B cell (primary cell): ENCODE measurements at regions not wholly inside any gene's neighbourhood (a gene's known extent, or its start where the extent isn't known, plus 50 kb on each side); places are given as distances from the start of the nearest gene placed in this dataset.

ENCODE experiments used
- EZH2 ChIP-seq: IDR thresholded peaks from 2 replicates; pipeline ENCODE4 v1.6.1; 2012; ENCODE audit warnings: borderline replicate concordance, low read depth, mild to moderate bottlenecking, moderate library complexity, low read length; ENCODE audit not compliant: insufficient read depth, poor library complexity, severe bottlenecking
- TF ChIP-seq, protein P1 (sequence below): fragments of 200-600 bp; IDR thresholded peaks from one replicate; pipeline ENCODE4 v1.8.0; 2022; ENCODE audit warnings: antibody characterized with exemption, mild to moderate bottlenecking

DNA sequence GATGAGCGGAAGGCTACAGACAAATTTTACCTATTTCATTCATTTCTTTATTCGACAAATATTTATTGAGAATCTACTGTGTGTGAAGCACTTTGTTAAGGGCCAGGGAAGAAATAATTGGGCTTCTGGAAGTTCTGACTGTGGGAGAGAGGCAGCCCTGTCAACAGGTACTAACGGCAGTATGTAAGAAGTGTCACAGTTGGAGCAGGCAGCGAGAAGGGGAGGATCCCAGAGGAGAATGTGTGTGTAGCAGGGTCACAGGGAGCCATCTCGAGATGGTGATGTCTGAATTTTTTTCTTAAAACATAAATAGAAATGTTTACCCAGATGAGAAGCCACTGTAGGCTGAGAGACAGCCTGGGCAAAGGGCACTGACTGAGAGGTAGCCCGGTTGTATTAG is 163.3 kb upstream of the SLC38A2 start:
- TF ChIP-seq, protein P1, sequence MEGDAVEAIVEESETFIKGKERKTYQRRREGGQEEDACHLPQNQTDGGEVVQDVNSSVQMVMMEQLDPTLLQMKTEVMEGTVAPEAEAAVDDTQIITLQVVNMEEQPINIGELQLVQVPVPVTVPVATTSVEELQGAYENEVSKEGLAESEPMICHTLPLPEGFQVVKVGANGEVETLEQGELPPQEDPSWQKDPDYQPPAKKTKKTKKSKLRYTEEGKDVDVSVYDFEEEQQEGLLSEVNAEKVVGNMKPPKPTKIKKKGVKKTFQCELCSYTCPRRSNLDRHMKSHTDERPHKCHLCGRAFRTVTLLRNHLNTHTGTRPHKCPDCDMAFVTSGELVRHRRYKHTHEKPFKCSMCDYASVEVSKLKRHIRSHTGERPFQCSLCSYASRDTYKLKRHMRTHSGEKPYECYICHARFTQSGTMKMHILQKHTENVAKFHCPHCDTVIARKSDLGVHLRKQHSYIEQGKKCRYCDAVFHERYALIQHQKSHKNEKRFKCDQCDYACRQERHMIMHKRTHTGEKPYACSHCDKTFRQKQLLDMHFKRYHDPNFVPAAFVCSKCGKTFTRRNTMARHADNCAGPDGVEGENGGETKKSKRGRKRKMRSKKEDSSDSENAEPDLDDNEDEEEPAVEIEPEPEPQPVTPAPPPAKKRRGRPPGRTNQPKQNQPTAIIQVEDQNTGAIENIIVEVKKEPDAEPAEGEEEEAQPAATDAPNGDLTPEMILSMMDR: no peak
- TF ChIP-seq EZH2: no peak
